ENCODE measurements at regions not wholly inside any gene's neighbourhood (a gene's known extent, or its start where the extent isn't known, plus 50 kb on each side); places are given as distances from the start of the nearest gene placed in this dataset.

GRCh38 chr5:51027271-51027670, 356.0 kb upstream of the ISL1 start:
- Mint-ChIP-seq H3K4me3 (ENCODE audit: unreplicated experiment) (no peak overlapping the region), H3K36me3 (ENCODE audit: insufficient read depth, unreplicated experiment) (no peaks in the 10 kb centered on the region), H3K9me3 (ENCODE audit: unreplicated experiment) (peaks cover 7% of the 10 kb centered on the region), H3K27ac (ENCODE audit: low read depth, unreplicated experiment) (no peak overlapping the region), H3K27me3 (ENCODE audit: insufficient read depth, unreplicated experiment) (peaks cover 50% of the 10 kb centered on the region), H3K4me1 (ENCODE audit: insufficient read depth, unreplicated experiment) (no peaks in the 10 kb centered on the region)
- TF ChIP-seq CTCF (IDR thresholded peaks at IDR 0.05; ENCODE audit: unreplicated experiment) = no peak
- ChIA-PET CTCF (interaction anchor here (0.6 to 1.2 kb wide), 2 partner anchors 64 to 68 kb away, joined by 3 to 6 read pairs; no protein-coding TSS in a partner anchor), POLR2A (no interaction called here)
- intact Hi-C loops (cut with micrococcal nuclease) = no loop called here
- BruUV-seq (replicated peaks) = no TSS peak
- no peak for DNase-seq (ENCODE audit: unreplicated experiment)

- Mint-ChIP-seq H3K4me3 (ENCODE audit: unreplicated experiment) (no peak overlapping the region), H3K36me3 (ENCODE audit: insufficient read depth, unreplicated experiment) (no peaks in the 10 kb centered on the region), H3K4me1 (ENCODE audit: insufficient read depth, unreplicated experiment) (no peaks in the 10 kb centered on the region), H3K9me3 (ENCODE audit: unreplicated experiment) (peaks cover 7% of the 10 kb centered on the region), H3K27me3 (ENCODE audit: insufficient read depth, unreplicated experiment) (peaks cover 54% of the 10 kb centered on the region), H3K27ac (ENCODE audit: low read depth, unreplicated experiment) (no peak overlapping the region)
- TF ChIP-seq CTCF (IDR thresholded peaks at IDR 0.05; ENCODE audit: unreplicated experiment) = no peak
- intact Hi-C loops (cut with micrococcal nuclease) = no loop called here
- POLR2A ChIA-PET = no interaction called here
- DNase-seq (ENCODE audit: unreplicated experiment) = no peak
- no TSS peak for BruUV-seq (replicated peaks)
- CTCF ChIA-PET = no interaction called here
Observed at GRCh38 chr5:51028394-51028793, 354.9 kb upstream of the ISL1 start.

- no peak for TF ChIP-seq CTCF (IDR thresholded peaks at IDR 0.05; ENCODE audit: unreplicated experiment)
- no peaks in the 10 kb centered on the region for H3K9me3 Mint-ChIP-seq (ENCODE audit: unreplicated experiment)
- no peaks in the 10 kb centered on the region for H3K4me1 Mint-ChIP-seq (ENCODE audit: insufficient read depth, unreplicated experiment)
- DNase-seq (ENCODE audit: unreplicated experiment) = peak; percentile 3
- intact Hi-C loops (cut with micrococcal nuclease) = no loop called here
- CTCF ChIA-PET = interaction anchor here (1.2 kb wide), 1 partner anchor 53 kb away, joined by 3 read pairs; no protein-coding TSS in a partner anchor
- POLR2A ChIA-PET = no interaction called here
- no peak overlapping the region for H3K4me3 Mint-ChIP-seq (ENCODE audit: unreplicated experiment)
- BruUV-seq (replicated peaks) = no TSS peak
- no peak overlapping the region for H3K27ac Mint-ChIP-seq (ENCODE audit: low read depth, unreplicated experiment)
- no peaks in the 10 kb centered on the region for H3K36me3 Mint-ChIP-seq (ENCODE audit: insufficient read depth, unreplicated experiment)
- H3K27me3 Mint-ChIP-seq (ENCODE audit: insufficient read depth, unreplicated experiment) = peaks cover 44% of the 10 kb centered on the region
Observed at GRCh38 chr5:51033215-51033614, 350.0 kb upstream of the ISL1 start.

- H3K9me3 Mint-ChIP-seq (ENCODE audit: unreplicated experiment) = no peaks in the 10 kb centered on the region
- no peak for DNase-seq (ENCODE audit: unreplicated experiment)
- ChIA-PET CTCF (no interaction called here), POLR2A (no interaction called here)
- BruUV-seq (replicated peaks) = no TSS peak
- peaks cover 44% of the 10 kb centered on the region for H3K27me3 Mint-ChIP-seq (ENCODE audit: insufficient read depth, unreplicated experiment)
- H3K4me3 Mint-ChIP-seq (ENCODE audit: unreplicated experiment) = no peak overlapping the region
- H3K4me1 Mint-ChIP-seq (ENCODE audit: insufficient read depth, unreplicated experiment) = no peaks in the 10 kb centered on the region
- intact Hi-C loops (cut with micrococcal nuclease) = no loop called here
- no peak overlapping the region for H3K27ac Mint-ChIP-seq (ENCODE audit: low read depth, unreplicated experiment)
- TF ChIP-seq CTCF (IDR thresholded peaks at IDR 0.05; ENCODE audit: unreplicated experiment) = no peak
- no peaks in the 10 kb centered on the region for H3K36me3 Mint-ChIP-seq (ENCODE audit: insufficient read depth, unreplicated experiment)
Observed at GRCh38 chr5:51034222-51034901, 348.9 kb upstream of the ISL1 start.

Data from MCF 10A (cell line).